Endothelial cell of umbilical vein (primary cell): ENCODE measurements at regions not wholly inside any gene's neighbourhood (a gene's known extent, or its start where the extent isn't known, plus 50 kb on each side); places are given as distances from the start of the nearest gene placed in this dataset.

Source experiments
- EZH2 ChIP-seq: IDR thresholded peaks from 2 replicates; pipeline ENCODE4 v1.6.1; 2012; ENCODE audit warnings: borderline replicate concordance, low read depth, mild to moderate bottlenecking, moderate library complexity, low read length, inconsistent platforms; ENCODE audit not compliant: severe bottlenecking
- GATA2 ChIP-seq: IDR thresholded peaks from 2 replicates; pipeline ENCODE4 v1.7.0; 2011; ENCODE audit warnings: low read depth, mild to moderate bottlenecking, moderate library complexity, mixed read lengths, low read length; ENCODE audit not compliant: insufficient read length, insufficient read depth
- POLR2A ChIP-seq: IDR thresholded peaks from 2 replicates; pipeline ENCODE4 v1.6.1; 2012; ENCODE audit warnings: low read depth, mild to moderate bottlenecking, control low read depth, low read length
- POLR2AphosphoS5 ChIP-seq: IDR thresholded peaks from 2 replicates; pipeline ENCODE4 v1.6.1; 2012; ENCODE audit warnings: low read depth, mild to moderate bottlenecking, control low read depth, low read length, moderate library complexity; ENCODE audit not compliant: insufficient read depth
- TF ChIP-seq, protein P1 (sequence below), 2 donors: IDR thresholded peaks; 1 replicate in 1 of 2; 2 replicates in 1 of 2; pipeline ENCODE4 v1.5.1; 2011; ENCODE audit warnings: low read length in 2 of 2, mild to moderate bottlenecking in 2 of 2, moderate library complexity in 2 of 2, control low read depth in 1 of 2, inconsistent platforms in 1 of 2, low read depth in 1 of 2; ENCODE audit not compliant: insufficient read depth in 1 of 2; ENCODE audit errors: extremely low read depth in 1 of 2

DNA sequence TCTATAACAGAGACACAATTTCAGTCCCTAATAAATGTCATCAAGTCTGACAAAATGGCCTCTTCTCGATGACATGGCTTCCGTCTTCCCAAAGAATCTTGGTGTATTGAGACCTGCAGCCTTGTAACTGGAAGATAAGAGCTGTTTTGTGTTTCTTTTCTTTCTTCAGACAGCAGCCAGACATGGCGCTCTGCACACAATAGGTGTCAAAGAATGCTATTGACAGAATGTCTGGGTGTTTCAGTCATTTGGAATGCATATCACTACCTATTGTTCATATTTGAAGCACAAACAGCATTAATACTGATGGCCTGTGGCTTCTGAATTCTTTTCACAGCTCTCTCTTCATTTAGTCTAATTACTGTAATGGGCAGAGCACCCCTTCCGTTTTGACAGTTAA, 344.8 kb downstream of the RPRM start:
- TF ChIP-seq, protein P1, sequence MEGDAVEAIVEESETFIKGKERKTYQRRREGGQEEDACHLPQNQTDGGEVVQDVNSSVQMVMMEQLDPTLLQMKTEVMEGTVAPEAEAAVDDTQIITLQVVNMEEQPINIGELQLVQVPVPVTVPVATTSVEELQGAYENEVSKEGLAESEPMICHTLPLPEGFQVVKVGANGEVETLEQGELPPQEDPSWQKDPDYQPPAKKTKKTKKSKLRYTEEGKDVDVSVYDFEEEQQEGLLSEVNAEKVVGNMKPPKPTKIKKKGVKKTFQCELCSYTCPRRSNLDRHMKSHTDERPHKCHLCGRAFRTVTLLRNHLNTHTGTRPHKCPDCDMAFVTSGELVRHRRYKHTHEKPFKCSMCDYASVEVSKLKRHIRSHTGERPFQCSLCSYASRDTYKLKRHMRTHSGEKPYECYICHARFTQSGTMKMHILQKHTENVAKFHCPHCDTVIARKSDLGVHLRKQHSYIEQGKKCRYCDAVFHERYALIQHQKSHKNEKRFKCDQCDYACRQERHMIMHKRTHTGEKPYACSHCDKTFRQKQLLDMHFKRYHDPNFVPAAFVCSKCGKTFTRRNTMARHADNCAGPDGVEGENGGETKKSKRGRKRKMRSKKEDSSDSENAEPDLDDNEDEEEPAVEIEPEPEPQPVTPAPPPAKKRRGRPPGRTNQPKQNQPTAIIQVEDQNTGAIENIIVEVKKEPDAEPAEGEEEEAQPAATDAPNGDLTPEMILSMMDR (IDR thresholded peaks at IDR 0.05; ENCODE audit: extremely low read depth in 1 of 2, insufficient read depth in 1 of 2, low read depth in 1 of 2, low read length in 2 of 2), result no peak
- TF ChIP-seq POLR2A, result no peak
- no peak for TF ChIP-seq EZH2
- no peak for TF ChIP-seq POLR2AphosphoS5
- no peak for TF ChIP-seq GATA2
